ENCODE measurements at regions not wholly inside any gene's neighbourhood (a gene's known extent, or its start where the extent isn't known, plus 50 kb on each side); places are given as distances from the start of the nearest gene placed in this dataset.
A peak's percentile ranks its signal among the peaks of the same experiment; 100 is the strongest.

DNA sequence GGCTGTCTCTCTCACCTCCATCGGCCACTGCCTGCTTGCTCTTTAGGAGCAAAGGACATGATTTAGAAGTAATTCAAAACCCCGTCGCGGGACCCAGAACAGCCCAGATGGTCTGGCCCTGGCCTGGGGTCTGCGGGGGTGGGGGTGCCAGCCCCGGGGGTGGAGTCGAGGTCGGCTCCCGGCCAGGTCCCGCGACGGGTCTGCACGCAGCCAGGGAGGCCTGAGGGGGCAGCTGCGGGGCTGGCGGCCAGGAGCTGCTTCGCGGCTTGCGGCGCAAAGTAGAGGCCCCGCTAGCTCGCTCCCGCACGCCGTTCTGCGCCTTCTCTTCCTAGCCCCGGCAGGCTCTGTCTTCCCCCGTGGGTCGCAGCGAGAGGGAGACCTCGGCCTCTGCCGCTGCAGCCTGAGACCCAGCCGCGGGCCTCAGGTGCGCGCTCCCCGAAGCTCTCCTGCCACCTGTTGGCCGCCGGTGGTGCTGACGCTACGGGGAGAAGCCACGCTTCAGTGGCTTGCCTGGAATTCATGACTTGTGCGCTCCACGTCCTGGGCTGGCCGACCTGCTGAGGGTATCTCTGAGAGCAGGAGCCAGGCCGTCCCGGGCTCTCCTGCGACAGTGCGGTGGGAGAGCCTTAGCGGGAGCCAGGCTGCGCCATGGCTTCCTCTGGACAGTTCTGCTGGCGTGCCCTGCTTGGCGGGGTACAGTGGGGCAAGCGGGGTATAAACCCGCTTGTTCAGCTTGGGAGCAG lies 157.2 kb upstream of the PITX1 start (continued):
- TF ChIP-seq, protein P1, sequence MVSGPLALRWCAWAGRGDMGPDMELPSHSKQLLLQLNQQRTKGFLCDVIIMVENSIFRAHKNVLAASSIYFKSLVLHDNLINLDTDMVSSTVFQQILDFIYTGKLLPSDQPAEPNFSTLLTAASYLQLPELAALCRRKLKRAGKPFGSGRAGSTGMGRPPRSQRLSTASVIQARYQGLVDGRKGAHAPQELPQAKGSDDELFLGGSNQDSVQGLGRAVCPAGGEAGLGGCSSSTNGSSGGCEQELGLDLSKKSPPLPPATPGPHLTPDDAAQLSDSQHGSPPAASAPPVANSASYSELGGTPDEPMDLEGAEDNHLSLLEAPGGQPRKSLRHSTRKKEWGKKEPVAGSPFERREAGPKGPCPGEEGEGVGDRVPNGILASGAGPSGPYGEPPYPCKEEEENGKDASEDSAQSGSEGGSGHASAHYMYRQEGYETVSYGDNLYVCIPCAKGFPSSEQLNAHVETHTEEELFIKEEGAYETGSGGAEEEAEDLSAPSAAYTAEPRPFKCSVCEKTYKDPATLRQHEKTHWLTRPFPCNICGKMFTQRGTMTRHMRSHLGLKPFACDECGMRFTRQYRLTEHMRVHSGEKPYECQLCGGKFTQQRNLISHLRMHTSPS (CRISPR knock-in tag; IDR thresholded peaks at IDR 0.05; ENCODE audit: low read depth), result peak; percentile 25; the same call in 1 of the 2 replicates
- no peak for TF ChIP-seq JDP2 (CRISPR knock-in tag; IDR thresholded peaks at IDR 0.05; ENCODE audit: borderline replicate concordance)
- peak; percentile 100 for TF ChIP-seq CTCF (CRISPR knock-in tag; IDR thresholded peaks at IDR 0.05)
- no peak for TF ChIP-seq CHD4 (IDR thresholded peaks at IDR 0.05; ENCODE audit: borderline replicate concordance, low read length)
- no peak for TF ChIP-seq ZNF296 (CRISPR knock-in tag; conservative IDR thresholded peaks at IDR 0.05)
- TF ChIP-seq ARNTL (CRISPR knock-in tag; IDR thresholded peaks at IDR 0.05), result no peak
- TF ChIP-seq TERF1 (CRISPR knock-in tag; IDR thresholded peaks at IDR 0.05), result no peak
- no peak for TF ChIP-seq ZBTB39 (CRISPR knock-in tag; IDR thresholded peaks at IDR 0.05)
- TF ChIP-seq ZKSCAN8 (CRISPR knock-in tag; IDR thresholded peaks at IDR 0.05; ENCODE audit: borderline replicate concordance), result no peak; the same call in 1 of the 2 replicates
- no peak for TF ChIP-seq TBX3 (IDR thresholded peaks at IDR 0.05; ENCODE audit: borderline replicate concordance)
- TF ChIP-seq, protein P2, sequence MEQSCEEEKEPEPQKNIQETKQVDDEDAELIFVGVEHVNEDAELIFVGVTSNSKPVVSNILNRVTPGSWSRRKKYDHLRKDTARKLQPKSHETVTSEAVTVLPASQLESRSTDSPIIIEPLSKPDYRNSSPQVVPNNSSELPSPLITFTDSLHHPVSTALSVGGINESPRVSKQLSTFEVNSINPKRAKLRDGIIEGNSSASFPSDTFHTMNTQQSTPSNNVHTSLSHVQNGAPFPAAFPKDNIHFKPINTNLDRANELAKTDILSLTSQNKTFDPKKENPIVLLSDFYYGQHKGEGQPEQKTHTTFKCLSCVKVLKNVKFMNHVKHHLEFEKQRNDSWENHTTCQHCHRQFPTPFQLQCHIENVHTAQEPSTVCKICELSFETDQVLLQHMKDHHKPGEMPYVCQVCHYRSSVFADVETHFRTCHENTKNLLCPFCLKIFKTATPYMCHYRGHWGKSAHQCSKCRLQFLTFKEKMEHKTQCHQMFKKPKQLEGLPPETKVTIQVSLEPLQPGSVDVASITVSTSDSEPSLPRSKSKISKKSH (CRISPR knock-in tag; IDR thresholded peaks at IDR 0.05; ENCODE audit: borderline replicate concordance), result peak; percentile 89; the same call in 1 of the 2 replicates
- TF ChIP-seq ARID5B (CRISPR knock-in tag; IDR thresholded peaks at IDR 0.05), result peak; percentile 65
- TF ChIP-seq AKAP8 (CRISPR knock-in tag; IDR thresholded peaks at IDR 0.05), result no peak

Data from HepG2 (cell line).